K562 (cell line): ENCODE measurements at regions not wholly inside any gene's neighbourhood (a gene's known extent, or its start where the extent isn't known, plus 50 kb on each side); places are given as distances from the start of the nearest gene placed in this dataset.

ENCODE experiments used
- ATAC-seq: fragments of 200-7000 bp; cut with Tn5 transposase; 3 replicates; pipeline ENCODE4 v1.9.1; 2020; ENCODE audit warnings: moderate library complexity
- BruUV-seq: library from RNA; stranded (reverse); fragments of 400-500 nt; replicated peaks from 2 replicates; lab custom pipeline; 2021; lab: Mats Ljungman, UMichigan
- CTCF ChIA-PET: fragments of 300-600 bp; formaldehyde crosslinking; extraction: SDS; loops from one replicate; lab custom pipeline; 2021; ENCODE audit warnings: low intra/inter-chr PET ratio; lab: Yijun Ruan, JAX
- POLR2A ChIA-PET: fragments of 300-600, 350-650 bp; sonication (Branson Sonifier 250); formaldehyde crosslinking; extraction: SDS; loops from one replicate; lab custom pipeline; 2021; ENCODE audit warnings: antibody characterized with exemption, inconsistent platforms; lab: Yijun Ruan, JAX
- DNase-seq, 4 experiments: peaks; one replicate each; pipeline versions ENCODE4 v3.0.0 to v3.0.0-alpha.2; 2011 to 2018; ENCODE audit warnings: low spot score in 3 of 4, mixed read lengths in 3 of 4; ENCODE audit errors: extremely low read depth in 1 of 4
- FAIRE-seq: peaks from 2 replicates; lab custom pipeline; 2011; peaks lifted over from hg19 to GRCh38; lab: Jason Lieb, UNC
- H2AFZ ChIP-seq: 2 replicates; pipeline ENCODE4 v1.6.0; 2011; ENCODE audit warnings: low read depth, low read length, control low read depth, inconsistent platforms
- H3K27ac ChIP-seq: fragments of 200-600 bp; 3 replicates; pipeline ENCODE4 v1.8.0; 2011; ENCODE audit warnings: low read depth, mild to moderate bottlenecking, control low read depth, inconsistent platforms, low read length, moderate library complexity, mixed read lengths; ENCODE audit errors: extremely low read depth
- H3K27me3 ChIP-seq, 2 experiments: fragments of 300-600 bp in 1 of 2; 2 replicates in 1 of 2; 3 replicates in 1 of 2; pipeline versions ENCODE4 v1.6.0 to v1.8.0; 2011; ENCODE audit warnings: inconsistent platforms in 2 of 2, low read length in 2 of 2, mild to moderate bottlenecking in 1 of 2, mixed read lengths in 1 of 2, moderate library complexity in 1 of 2; ENCODE audit not compliant: control insufficient read depth in 2 of 2, insufficient read depth in 2 of 2
- H3K36me3 ChIP-seq: fragments of 300-600 bp; 3 replicates; pipeline ENCODE4 v1.8.0; 2011; ENCODE audit warnings: mild to moderate bottlenecking, low read length, inconsistent platforms; ENCODE audit not compliant: control insufficient read depth, insufficient read depth
- H3K4me1 ChIP-seq, 2 experiments: fragments of 200-600 bp in 1 of 2; replicated peaks in 1 of 2; 2 replicates in 1 of 2; 3 replicates in 1 of 2; pipeline versions ENCODE4 v1.5.1 to v1.8.0; 2011; ENCODE audit warnings: inconsistent platforms in 2 of 2, low read length in 2 of 2, mild to moderate bottlenecking in 1 of 2, mixed read lengths in 1 of 2, moderate library complexity in 1 of 2; ENCODE audit not compliant: control insufficient read depth in 2 of 2, insufficient read depth in 2 of 2
- H3K4me2 ChIP-seq: 2 replicates; pipeline ENCODE4 v1.6.1; 2011; ENCODE audit warnings: low read length, control low read depth, inconsistent platforms, mixed read lengths; ENCODE audit not compliant: insufficient read depth
- H3K4me3 ChIP-seq: fragments of 200-600 bp; sonication (generic), shearing (Covaris generic); 2 replicates; pipeline ENCODE4 v1.5.1; 2016; ENCODE audit warnings: control low read depth, inconsistent platforms
- H3K79me2 ChIP-seq: fragments of 200-600 bp; 3 replicates; pipeline ENCODE4 v1.8.0; 2011; ENCODE audit warnings: low read length, inconsistent platforms; ENCODE audit not compliant: control insufficient read depth, insufficient read depth
- H3K9ac ChIP-seq, 2 experiments: 2 replicates each; pipeline versions ENCODE4 v1.6.0 to v1.6.1; 2011; ENCODE audit warnings: low read depth in 2 of 2, low read length in 2 of 2, control low read depth in 1 of 2, inconsistent platforms in 1 of 2, mild to moderate bottlenecking in 1 of 2, mixed read lengths in 1 of 2; ENCODE audit not compliant: insufficient read depth in 1 of 2
- H3K9me1 ChIP-seq: one replicate; pipeline ENCODE4 v1.6.0; 2011; ENCODE audit warnings: inconsistent platforms, mild to moderate bottlenecking, low read length, moderate library complexity; ENCODE audit not compliant: control insufficient read depth, insufficient read depth
- H3K9me3 ChIP-seq: replicated peaks from 2 replicates; pipeline ENCODE4 v1.5.1; 2011; ENCODE audit warnings: low read depth, low read length, inconsistent platforms; ENCODE audit not compliant: control insufficient read depth, insufficient read depth
- H4K20me1 ChIP-seq: replicated peaks from 2 replicates; pipeline ENCODE4 v1.6.1; 2011; ENCODE audit warnings: low read length, inconsistent platforms, mixed read lengths; ENCODE audit not compliant: control insufficient read depth, insufficient read depth
- ARHGAP35 ChIP-seq: fragments of 450-650 bp; IDR thresholded peaks from 2 replicates; pipeline ENCODE4 v1.6.1; 2018; ENCODE audit not compliant: partially characterized antibody
- BRF1 ChIP-seq: IDR thresholded peaks from 3 replicates; pipeline ENCODE4 v1.6.1; 2011; ENCODE audit warnings: borderline replicate concordance, mild to moderate bottlenecking; ENCODE audit not compliant: insufficient read length; ENCODE audit errors: extremely low read depth
- CEBPG ChIP-seq, 3 experiments: fragments of 200-800 bp in 1 of 3; sonication (Bioruptor generic) in 1 of 3; sonication (generic) in 1 of 3; formaldehyde crosslinking in 1 of 3; IDR thresholded peaks in 2 of 3; conservative IDR thresholded peaks in 1 of 3; 2 replicates each; pipeline versions ENCODE4 v1.6.1 to v1.8.0; 2016 to 2022; ENCODE audit warnings: missing compliant biosample characterization in 2 of 3, missing genetic modification characterization in 2 of 3, mild to moderate bottlenecking in 1 of 3, missing genetic modification reagents in 1 of 3
- HMGN3 ChIP-seq: IDR thresholded peaks from 2 replicates; pipeline ENCODE4 v1.6.1; 2011; ENCODE audit warnings: borderline replicate concordance, low read depth, mild to moderate bottlenecking, mixed read lengths, low read length; ENCODE audit not compliant: insufficient read length; ENCODE audit errors: extremely low read depth
- MLLT1 ChIP-seq, 2 experiments: fragments of 450-650 bp; IDR thresholded peaks; 2 replicates each; pipeline ENCODE4 v1.6.1; 2016
- OTX1 ChIP-seq: fragments of 450-650 bp; formaldehyde crosslinking; IDR thresholded peaks from 2 replicates; pipeline ENCODE4 v1.4.0; 2022; ENCODE audit warnings: mild to moderate bottlenecking
- PCBP2 ChIP-seq: fragments of 200-400 bp; formaldehyde crosslinking; IDR thresholded peaks from 2 replicates; pipeline ENCODE4 v1.6.1; 2018; ENCODE audit warnings: low read length, low read depth, mild to moderate bottlenecking, moderate library complexity; ENCODE audit not compliant: poor library complexity, severe bottlenecking
- PRMT5 ChIP-seq: sonication (generic); formaldehyde crosslinking; IDR thresholded peaks from 2 replicates; pipeline ENCODE4 v1.5.0; 2020; ENCODE audit warnings: missing genetic modification reagents
- SIN3A ChIP-seq, 2 experiments: fragments of 150-350 bp in 1 of 2; IDR thresholded peaks; 2 replicates each; pipeline ENCODE4 v1.6.1; 2011 to 2016; ENCODE audit warnings: borderline replicate concordance in 2 of 2, low read depth in 2 of 2, low read length in 2 of 2, mild to moderate bottlenecking in 2 of 2, moderate library complexity in 2 of 2; ENCODE audit not compliant: control insufficient read depth in 1 of 2
- SMARCE1 ChIP-seq: fragments of 450-650 bp; IDR thresholded peaks from 2 replicates; pipeline ENCODE4 v1.7.1; 2016; ENCODE audit warnings: mild to moderate bottlenecking
- U2AF2 ChIP-seq: fragments of 200-400 bp; formaldehyde crosslinking; optimal IDR thresholded peaks from 2 replicates; pipeline ENCODE3; 2017; ENCODE audit warnings: low read depth, mild to moderate bottlenecking, low read length
- ZBTB7A ChIP-seq: IDR thresholded peaks from 2 replicates; pipeline ENCODE4 v1.6.1; 2011; ENCODE audit warnings: low read depth, mild to moderate bottlenecking, low read length, moderate library complexity, borderline replicate concordance; ENCODE audit not compliant: control insufficient read depth
- ZFP1 ChIP-seq: fragments of 450-650 bp; formaldehyde crosslinking; IDR thresholded peaks from 2 replicates; pipeline ENCODE4 v1.4.0; 2020; ENCODE audit warnings: mild to moderate bottlenecking, mixed read lengths
- ZNF165 ChIP-seq: fragments of 250-450 bp; sonication (Bioruptor Pico); IDR thresholded peaks from 2 replicates; pipeline ENCODE4 v1.4.0; 2020; ENCODE audit warnings: borderline replicate concordance
- ZNF431 ChIP-seq: sonication (generic); formaldehyde crosslinking; IDR thresholded peaks from 2 replicates; pipeline ENCODE4 v1.8.0; 2022; ENCODE audit warnings: mild to moderate bottlenecking, missing genetic modification reagents
- ZNF696 ChIP-seq: fragments of 250-450 bp; sonication (Bioruptor Pico); conservative IDR thresholded peaks from 2 replicates; pipeline ENCODE4 v1.4.0; 2020; ENCODE audit warnings: mild to moderate bottlenecking, moderate library complexity
- WGBS: fragments of 100-300 bp; shearing (Covaris generic); methylation state at CpG from one replicate; pipeline ENCODE4 v1.1.6; 2016; ENCODE audit warnings: low coverage, mixed read lengths; ENCODE audit not compliant: insufficient coverage; ENCODE audit errors: missing lambda C conversion rate; 5-methylcytosine and 5-hydroxymethylcytosine counted together
- in situ Hi-C: fragments of 300-500 bp; cut with MboI; formaldehyde crosslinking; loops from 4 replicates; pipeline ENCODE4 v1.15.0; 2018; ENCODE audit warnings: inconsistent platforms, mixed read lengths
- intact Hi-C: fragments of 100-400 bp; cut with micrococcal nuclease; formaldehyde crosslinking; loops from 2 replicates; pipeline ENCODE4 v1.14.2; 2022
- TF ChIP-seq, protein P1 (sequence below): sonication (generic); formaldehyde crosslinking; IDR thresholded peaks from 2 replicates; pipeline ENCODE4 v1.8.0; 2022; ENCODE audit warnings: mild to moderate bottlenecking, missing genetic modification reagents

DNA sequence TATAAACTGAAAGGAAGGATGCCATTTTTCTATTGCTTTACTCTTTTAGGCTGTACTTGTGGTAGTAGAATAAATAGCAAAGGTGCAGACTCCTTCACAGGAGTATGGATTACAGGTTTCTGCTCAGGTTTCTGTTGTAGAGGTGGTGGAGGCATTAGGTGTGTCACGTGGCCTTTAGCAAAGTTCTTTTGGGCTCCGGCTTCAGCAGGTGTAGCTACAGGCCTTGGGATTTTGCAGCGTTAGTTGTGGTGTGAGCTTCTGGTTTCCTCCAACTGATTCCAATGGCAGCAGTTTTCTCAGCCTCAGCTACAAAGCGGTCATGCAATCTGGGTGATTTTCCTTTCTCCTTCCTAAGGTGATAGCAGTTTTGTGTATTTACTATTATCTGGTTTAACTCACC is 255.8 kb upstream of the GK2 start:
- H3K4me3 ChIP-seq: no peak overlapping the region
- 43% methylated on average over 4 of the region's 4 CpGs for WGBS

DNA sequence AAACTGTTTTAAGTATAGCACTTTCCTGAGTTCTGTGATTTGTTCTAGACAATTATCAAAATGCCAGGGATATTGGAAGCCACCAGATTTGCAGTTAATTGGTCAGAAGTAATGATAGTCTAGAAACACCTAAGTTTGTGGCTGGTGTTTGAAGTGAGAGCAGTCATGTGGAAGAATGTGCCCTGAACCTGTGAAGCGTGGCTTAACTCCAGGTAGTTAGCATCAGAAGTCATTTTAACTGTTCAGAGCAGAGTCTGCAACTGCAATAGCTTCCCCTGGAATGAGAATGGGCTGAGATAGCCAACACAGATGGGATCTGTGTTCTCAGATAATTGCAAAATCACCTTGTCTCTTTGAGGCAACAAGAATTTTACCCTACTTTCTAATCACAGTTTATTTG is 255.1 kb upstream of the GK2 start:
- Histone ChIP-seq H4K20me1 (no peaks in the 10 kb centered on the region), H3K9ac (no peak overlapping the region), H3K9me1 (no peaks in the 10 kb centered on the region), H3K27me3 (no peaks in the 10 kb centered on the region), H3K79me2 (no peaks in the 10 kb centered on the region), H3K4me3 (no peak overlapping the region), H3K9me3 (peaks cover 2% of the 10 kb centered on the region), H3K4me1 (no peaks in the 10 kb centered on the region), H3K4me2 (no peak overlapping the region), H3K36me3 (no peaks in the 10 kb centered on the region), H3K27ac (no peak overlapping the region), H2AFZ (no peak overlapping the region; the same call in 1 of the 2 replicates)
- DNase-seq: no peak
- ATAC-seq: no peak
- in situ Hi-C loops (no loop called here), intact Hi-C loops (no loop called here)
- POLR2A ChIA-PET: no interaction called here
- peak; percentile 35 for FAIRE-seq
- WGBS: 47% methylated on average over 1 of the region's 1 CpG
- CTCF ChIA-PET: no interaction called here
- no TSS peak for BruUV-seq
- no peak for TF ChIP-seq BRF1
- TF ChIP-seq MLLT1 (IDR thresholded peaks at IDR 0.05): no peak
- no peak for TF ChIP-seq PRMT5
- no peak for TF ChIP-seq ZNF696 (CRISPR knock-in tag)
- no peak for TF ChIP-seq ZNF431

More for the DNA sequence above, 255.8 kb upstream of the GK2 start:
- H3K9me3 ChIP-seq: peaks cover 5% of the 10 kb centered on the region
- ATAC-seq (no peak), DNase-seq (no peak), FAIRE-seq (peak; percentile 49)
- H3K79me2 ChIP-seq: no peaks in the 10 kb centered on the region
- in situ Hi-C loops: no loop called here
- H3K9me1 ChIP-seq: no peaks in the 10 kb centered on the region
- TF ChIP-seq, protein P1, sequence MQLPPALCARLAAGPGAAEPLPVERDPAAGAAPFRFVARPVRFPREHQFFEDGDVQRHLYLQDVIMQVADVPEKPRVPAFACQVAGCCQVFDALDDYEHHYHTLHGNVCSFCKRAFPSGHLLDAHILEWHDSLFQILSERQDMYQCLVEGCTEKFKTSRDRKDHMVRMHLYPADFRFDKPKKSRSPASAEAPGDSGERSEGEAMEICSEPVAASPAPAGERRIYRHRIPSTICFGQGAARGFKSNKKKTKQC (CRISPR knock-in tag): no peak
- TF ChIP-seq ZNF165 (CRISPR knock-in tag): no peak
- no peak for TF ChIP-seq HMGN3
- no peak for TF ChIP-seq ZBTB7A
- no peak for TF ChIP-seq OTX1
- no peak for TF ChIP-seq ZFP1
- no peak for TF ChIP-seq U2AF2
- TF ChIP-seq PCBP2: no peak
- TF ChIP-seq SMARCE1: no peak
- no peak for TF ChIP-seq CEBPG (CRISPR knock-in tag; IDR thresholded peaks at IDR 0.05)
- no peak for TF ChIP-seq CEBPG (tag; conservative IDR thresholded peaks at IDR 0.05 in 1 of 2, IDR thresholded peaks at IDR 0.05 in 1 of 2)
- no peak for TF ChIP-seq SIN3A (IDR thresholded peaks at IDR 0.05; ENCODE audit: borderline replicate concordance in 2 of 2, control insufficient read depth in 1 of 2, low read depth in 2 of 2, low read length in 2 of 2)
- TF ChIP-seq ARHGAP35: no peak
- H3K27me3 ChIP-seq: no peaks in the 10 kb centered on the region
- no TSS peak for BruUV-seq
- no peak overlapping the region for H3K9ac ChIP-seq
- no peaks in the 10 kb centered on the region for H3K4me1 ChIP-seq
- no peak overlapping the region for H3K4me2 ChIP-seq
- ChIA-PET POLR2A (no interaction called here), CTCF (no interaction called here)
- no peak overlapping the region for H2AFZ ChIP-seq
- H4K20me1 ChIP-seq: no peaks in the 10 kb centered on the region
- H3K36me3 ChIP-seq: no peaks in the 10 kb centered on the region
- no peak overlapping the region for H3K27ac ChIP-seq
- intact Hi-C loops: no loop called here
